Activated naive CD4-positive, alpha-beta T cell treated with anti-CD3 and anti-CD28 coated beads, Interleukin-2, amount 10 ng/mL, durations not matched to agents 7 days and 5 days (primary cell): ENCODE measurements at regions not wholly inside any gene's neighbourhood (a gene's known extent, or its start where the extent isn't known, plus 50 kb on each side); places are given as distances from the start of the nearest gene placed in this dataset.

Experiments used
- CTCF ChIA-PET: fragments of 350-600 bp; sonication (Branson Sonifier 250); formaldehyde crosslinking; loops from one replicate; lab custom pipeline; 2021; ENCODE audit warnings: antibody characterized with exemption; lab: Charles Lee
- DNase-seq: peaks from one replicate; pipeline ENCODE4 v3.0.0-alpha.2; 2020
- H3K27ac Mint-ChIP-seq: one replicate; pipeline ENCODE4 v1.8.0; 2021; ENCODE audit warnings: mild to moderate bottlenecking, moderate library complexity, mixed read lengths
- H3K27me3 Mint-ChIP-seq: one replicate; pipeline ENCODE4 v1.8.0; 2021; ENCODE audit warnings: mild to moderate bottlenecking, mixed read lengths
- H3K36me3 Mint-ChIP-seq: one replicate; pipeline ENCODE4 v1.8.0; 2021; ENCODE audit warnings: mixed read lengths
- H3K4me1 Mint-ChIP-seq: one replicate; pipeline ENCODE4 v1.8.0; 2021; ENCODE audit warnings: mixed read lengths
- H3K4me3 Mint-ChIP-seq: one replicate; pipeline ENCODE4 v1.8.0; 2021; ENCODE audit warnings: mild to moderate bottlenecking, moderate library complexity, mixed read lengths
- H3K9me3 Mint-ChIP-seq: one replicate; pipeline ENCODE4 v1.8.0; 2021; ENCODE audit warnings: mixed read lengths

GRCh38 chr9:18012170-18012569, 433.3 kb downstream of the SH3GL2 start:
- CTCF ChIA-PET = no interaction called here
- H3K36me3 Mint-ChIP-seq = no peaks in the 10 kb centered on the region
- H3K4me1 Mint-ChIP-seq = no peaks in the 10 kb centered on the region
- no peak overlapping the region for H3K4me3 Mint-ChIP-seq
- DNase-seq = no peak
- no peaks in the 10 kb centered on the region for H3K9me3 Mint-ChIP-seq
- no peaks in the 10 kb centered on the region for H3K27me3 Mint-ChIP-seq
- H3K27ac Mint-ChIP-seq = no peak overlapping the region

GRCh38 chr9:18014556-18014955, 435.7 kb downstream of the SH3GL2 start:
- no peak overlapping the region for H3K27ac Mint-ChIP-seq
- CTCF ChIA-PET = no interaction called here
- no peaks in the 10 kb centered on the region for H3K4me1 Mint-ChIP-seq
- H3K36me3 Mint-ChIP-seq = no peaks in the 10 kb centered on the region
- DNase-seq = no peak
- no peak overlapping the region for H3K4me3 Mint-ChIP-seq
- H3K9me3 Mint-ChIP-seq = peaks cover 4% of the 10 kb centered on the region
- H3K27me3 Mint-ChIP-seq = no peaks in the 10 kb centered on the region

DNA sequence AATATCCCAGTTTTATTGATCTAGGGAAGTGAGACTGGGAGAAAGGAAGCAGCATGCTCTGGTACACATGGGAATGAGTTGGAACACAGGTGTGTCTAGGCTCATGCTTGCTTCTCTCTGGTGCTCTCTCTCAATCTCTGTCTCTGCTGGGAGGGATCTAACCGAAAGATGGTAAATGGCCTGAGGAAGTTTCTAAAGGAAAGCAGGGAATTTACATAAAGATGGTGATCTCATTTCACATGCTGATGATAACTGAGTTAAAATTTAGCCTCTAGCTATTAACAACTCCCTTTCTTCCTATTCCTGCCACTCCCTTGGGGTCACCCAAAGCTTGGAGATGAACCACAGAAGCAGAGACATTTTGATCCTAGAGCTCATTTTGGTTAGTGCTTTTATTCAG, 436.2 kb downstream of the SH3GL2 start:
- H3K36me3 Mint-ChIP-seq = no peaks in the 10 kb centered on the region
- H3K27ac Mint-ChIP-seq = no peak overlapping the region
- peaks cover 4% of the 10 kb centered on the region for H3K9me3 Mint-ChIP-seq
- no peaks in the 10 kb centered on the region for H3K4me1 Mint-ChIP-seq
- no peak overlapping the region for H3K4me3 Mint-ChIP-seq
- no peak for DNase-seq
- CTCF ChIA-PET = no interaction called here
- no peaks in the 10 kb centered on the region for H3K27me3 Mint-ChIP-seq

DNA sequence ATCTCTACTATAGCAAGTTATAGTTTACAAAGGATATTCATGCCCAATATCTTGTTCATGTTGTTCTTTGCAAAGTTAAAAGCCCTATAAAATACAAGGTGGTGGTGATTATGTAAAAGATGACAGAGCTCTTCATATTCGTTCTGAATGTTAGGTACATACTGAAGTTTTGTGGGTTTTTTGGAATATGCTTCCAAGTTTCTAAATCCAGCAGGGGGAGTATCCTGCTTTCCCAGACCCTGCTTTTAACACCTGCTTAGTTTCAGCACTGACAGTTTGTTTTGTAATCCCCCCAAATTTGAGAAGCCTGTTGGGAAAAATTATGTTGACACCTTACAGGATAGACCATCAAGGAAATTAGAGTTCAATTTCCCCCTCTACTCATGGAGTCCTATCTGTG, 438.3 kb downstream of the SH3GL2 start:
- H3K4me1 Mint-ChIP-seq = no peaks in the 10 kb centered on the region
- no peaks in the 10 kb centered on the region for H3K36me3 Mint-ChIP-seq

DNA sequence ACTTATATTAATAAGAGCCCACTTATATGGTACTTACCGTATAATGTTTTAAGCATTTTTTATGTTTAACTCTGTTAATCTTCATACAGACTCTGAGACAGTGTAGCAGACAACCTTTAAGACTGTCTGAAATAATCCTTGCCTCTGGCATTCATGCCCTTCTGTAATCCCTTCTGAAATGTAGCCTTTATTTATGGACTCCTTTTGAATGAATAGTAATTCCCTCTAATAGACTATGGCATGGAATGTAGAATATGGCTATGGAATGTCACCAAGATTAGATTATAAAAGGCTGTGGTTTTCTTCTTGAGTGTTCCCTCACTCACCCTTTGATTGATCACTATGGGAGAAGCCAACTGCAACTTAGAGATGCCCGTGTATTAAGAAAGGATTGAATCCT, 439.4 kb downstream of the SH3GL2 start:
- Mint-ChIP-seq H3K27me3 (no peaks in the 10 kb centered on the region), H3K27ac (no peak overlapping the region), H3K9me3 (peaks cover 4% of the 10 kb centered on the region), H3K36me3 (no peaks in the 10 kb centered on the region), H3K4me1 (no peaks in the 10 kb centered on the region), H3K4me3 (no peak overlapping the region)
- CTCF ChIA-PET = no interaction called here
- DNase-seq = no peak

More for the DNA sequence above, 438.3 kb downstream of the SH3GL2 start:
- CTCF ChIA-PET = no interaction called here
- no peaks in the 10 kb centered on the region for H3K27me3 Mint-ChIP-seq
- H3K9me3 Mint-ChIP-seq = peaks cover 4% of the 10 kb centered on the region
- no peak overlapping the region for H3K27ac Mint-ChIP-seq
- no peak for DNase-seq
- H3K4me3 Mint-ChIP-seq = no peak overlapping the region

GRCh38 chr9:18018661-18019060, 439.8 kb downstream of the SH3GL2 start:
- no peak for DNase-seq
- Mint-ChIP-seq H3K4me3 (no peak overlapping the region), H3K27me3 (no peaks in the 10 kb centered on the region), H3K27ac (no peak overlapping the region), H3K36me3 (no peaks in the 10 kb centered on the region), H3K9me3 (peaks cover 4% of the 10 kb centered on the region), H3K4me1 (no peaks in the 10 kb centered on the region)
- CTCF ChIA-PET = no interaction called here

GRCh38 chr9:18020121-18020745, 441.4 kb downstream of the SH3GL2 start:
- CTCF ChIA-PET = no interaction called here
- no peak for DNase-seq
- Mint-ChIP-seq H3K9me3 (peaks cover 4% of the 10 kb centered on the region), H3K36me3 (no peaks in the 10 kb centered on the region), H3K27ac (no peak overlapping the region), H3K27me3 (no peaks in the 10 kb centered on the region), H3K4me1 (no peaks in the 10 kb centered on the region), H3K4me3 (no peak overlapping the region)

DNA sequence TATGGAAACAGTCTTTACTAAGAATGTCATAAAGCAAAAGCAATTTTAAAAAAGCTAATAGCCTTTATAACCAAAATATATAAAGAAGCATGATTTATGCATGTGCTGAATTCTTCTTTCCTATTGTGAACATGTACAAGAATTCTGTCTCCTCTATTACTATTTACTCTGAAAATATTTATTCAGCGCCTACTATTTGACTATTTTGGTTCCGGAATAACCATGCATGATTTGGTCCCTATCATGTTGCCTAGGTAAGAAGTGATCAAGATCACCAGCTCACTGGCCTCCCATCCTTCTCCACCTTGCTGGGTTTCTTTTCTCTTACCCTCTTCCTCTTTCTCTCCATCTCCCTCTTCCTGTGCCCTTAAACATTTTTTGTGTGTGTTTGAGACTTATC, 443.8 kb downstream of the SH3GL2 start:
- no peak overlapping the region for H3K4me3 Mint-ChIP-seq
- CTCF ChIA-PET = no interaction called here
- H3K4me1 Mint-ChIP-seq = no peaks in the 10 kb centered on the region
- DNase-seq = no peak
- H3K27me3 Mint-ChIP-seq = no peaks in the 10 kb centered on the region
- H3K9me3 Mint-ChIP-seq = peaks cover 4% of the 10 kb centered on the region
- H3K27ac Mint-ChIP-seq = no peak overlapping the region
- no peaks in the 10 kb centered on the region for H3K36me3 Mint-ChIP-seq

DNA sequence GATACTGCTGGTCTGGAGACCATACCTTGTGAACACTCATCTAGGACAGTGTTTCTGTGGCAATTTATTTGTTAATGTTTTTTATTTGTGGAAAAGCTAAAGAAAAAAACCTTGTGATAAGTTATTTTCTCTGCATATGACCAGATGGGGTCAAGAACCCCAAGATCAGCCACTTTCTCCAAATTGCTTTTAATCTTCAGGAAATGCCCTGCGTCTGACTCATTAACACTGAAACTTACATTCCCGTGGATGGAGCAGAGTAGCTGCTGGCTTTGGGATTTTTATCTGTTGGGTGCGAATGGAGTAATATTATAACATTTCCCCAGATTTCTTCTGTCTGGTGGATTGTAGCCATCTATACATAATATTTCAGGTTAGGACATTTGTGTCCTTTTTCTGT, 444.5 kb downstream of the SH3GL2 start:
- Mint-ChIP-seq H3K4me1 (no peaks in the 10 kb centered on the region), H3K27me3 (no peaks in the 10 kb centered on the region), H3K9me3 (peaks cover 3% of the 10 kb centered on the region), H3K36me3 (no peaks in the 10 kb centered on the region), H3K4me3 (no peak overlapping the region), H3K27ac (no peak overlapping the region)
- CTCF ChIA-PET = no interaction called here
- DNase-seq = no peak

- H3K27me3 Mint-ChIP-seq = no peaks in the 10 kb centered on the region
- no peaks in the 10 kb centered on the region for H3K4me1 Mint-ChIP-seq
- no peak overlapping the region for H3K27ac Mint-ChIP-seq
- no peaks in the 10 kb centered on the region for H3K9me3 Mint-ChIP-seq
- no peak overlapping the region for H3K4me3 Mint-ChIP-seq
- CTCF ChIA-PET = interaction anchor here (0.6 kb wide), 1 partner anchor 389 kb away, joined by 3 read pairs; no protein-coding TSS in a partner anchor
- no peak for DNase-seq
- no peaks in the 10 kb centered on the region for H3K36me3 Mint-ChIP-seq
These were observed 441.3 kb upstream of the ADAMTSL1 start for GRCh38 chr9:18032636-18033035.

GRCh38 chr9:18036422-18037187, 437.3 kb upstream of the ADAMTSL1 start:
- Mint-ChIP-seq H3K9me3 (no peaks in the 10 kb centered on the region), H3K4me1 (no peaks in the 10 kb centered on the region), H3K4me3 (no peak overlapping the region), H3K27me3 (no peaks in the 10 kb centered on the region), H3K27ac (no peak overlapping the region), H3K36me3 (no peaks in the 10 kb centered on the region)
- CTCF ChIA-PET = no interaction called here
- DNase-seq = no peak

GRCh38 chr9:18037981-18038380, 436.0 kb upstream of the ADAMTSL1 start:
- Mint-ChIP-seq H3K36me3 (no peaks in the 10 kb centered on the region), H3K4me3 (no peak overlapping the region), H3K27ac (no peak overlapping the region), H3K27me3 (no peaks in the 10 kb centered on the region), H3K9me3 (no peaks in the 10 kb centered on the region), H3K4me1 (no peaks in the 10 kb centered on the region)
- DNase-seq = no peak
- CTCF ChIA-PET = no interaction called here

DNA sequence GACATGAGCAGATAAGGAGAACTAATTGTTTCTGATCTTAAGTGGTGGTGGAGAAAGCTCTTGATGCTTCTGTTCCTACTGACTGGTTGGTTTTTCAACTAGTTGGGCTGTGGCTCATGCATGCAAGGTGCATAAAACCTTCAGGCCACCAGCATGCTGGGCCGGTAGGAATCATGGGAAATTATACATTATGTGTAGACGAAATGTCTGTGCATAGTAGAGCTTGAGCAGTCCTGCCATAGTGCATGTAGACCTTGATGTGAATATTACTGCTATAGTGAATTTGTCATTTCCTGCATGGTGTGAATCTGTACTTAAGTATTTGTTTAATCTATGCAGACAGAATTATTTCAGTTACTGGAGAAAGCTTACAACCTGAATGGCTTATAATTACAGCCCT, 433.6 kb upstream of the ADAMTSL1 start:
- Mint-ChIP-seq H3K4me1 (no peaks in the 10 kb centered on the region), H3K4me3 (no peak overlapping the region), H3K9me3 (no peaks in the 10 kb centered on the region), H3K27me3 (no peaks in the 10 kb centered on the region), H3K27ac (no peak overlapping the region), H3K36me3 (no peaks in the 10 kb centered on the region)
- CTCF ChIA-PET = no interaction called here
- no peak for DNase-seq

DNA sequence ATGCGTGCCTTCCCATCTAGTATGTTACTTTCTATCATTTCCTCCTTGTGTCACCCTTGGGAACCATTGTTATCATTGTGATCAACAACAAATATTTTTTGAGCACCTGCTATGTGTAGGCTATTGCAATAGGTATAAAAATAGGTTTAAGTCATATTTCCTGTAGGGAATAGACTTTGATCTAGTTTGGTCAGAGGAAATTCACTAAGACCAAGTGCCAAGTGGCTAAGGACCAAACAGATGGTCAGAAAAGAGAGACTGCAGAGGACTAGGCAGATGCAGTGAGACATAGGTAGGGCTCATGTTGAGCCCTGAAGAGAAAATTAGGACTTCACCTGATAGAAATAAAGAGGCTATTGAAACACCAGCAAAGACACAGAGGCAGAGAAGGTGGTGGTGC, 430.0 kb upstream of the ADAMTSL1 start:
- Mint-ChIP-seq H3K36me3 (no peaks in the 10 kb centered on the region), H3K4me3 (no peak overlapping the region), H3K9me3 (no peaks in the 10 kb centered on the region), H3K27ac (no peak overlapping the region), H3K4me1 (no peaks in the 10 kb centered on the region), H3K27me3 (no peaks in the 10 kb centered on the region)
- CTCF ChIA-PET = no interaction called here
- DNase-seq = no peak

- DNase-seq = no peak
- CTCF ChIA-PET = no interaction called here
- Mint-ChIP-seq H3K4me3 (no peak overlapping the region), H3K36me3 (no peaks in the 10 kb centered on the region), H3K27ac (no peak overlapping the region), H3K27me3 (no peaks in the 10 kb centered on the region), H3K9me3 (no peaks in the 10 kb centered on the region), H3K4me1 (no peaks in the 10 kb centered on the region)
These were observed 428.6 kb upstream of the ADAMTSL1 start for GRCh38 chr9:18045326-18045725.
